ENCODE measurements at regions not wholly inside any gene's neighbourhood (a gene's known extent, or its start where the extent isn't known, plus 50 kb on each side); places are given as distances from the start of the nearest gene placed in this dataset.

- no peak for TF ChIP-seq EZH2 (IDR thresholded peaks at IDR 0.05; ENCODE audit: borderline replicate concordance, low read depth, low read length, poor library complexity, severe bottlenecking)
- TF ChIP-seq CTCF (conservative IDR thresholded peaks at IDR 0.05; ENCODE audit: low read depth, low read length): no peak
These were observed 56.6 kb downstream of the INHBB start for GRCh38 chr2:120402508-120402907.
